ENCODE measurements at regions not wholly inside any gene's neighbourhood (a gene's known extent, or its start where the extent isn't known, plus 50 kb on each side); places are given as distances from the start of the nearest gene placed in this dataset.
A peak's percentile ranks its signal among the peaks of the same experiment; 100 is the strongest.

- no peak for TF ChIP-seq MAX (IDR thresholded peaks at IDR 0.05)
- TF ChIP-seq EGR1 (IDR thresholded peaks at IDR 0.05), result no peak
- no peak for TF ChIP-seq CEBPB (IDR thresholded peaks at IDR 0.05)
- no peak for TF ChIP-seq FOXM1 (IDR thresholded peaks at IDR 0.05; ENCODE audit: borderline replicate concordance, low read depth)
- no peak for TF ChIP-seq TCF12 (IDR thresholded peaks at IDR 0.05; ENCODE audit: low read depth)
- no peak for TF ChIP-seq CREB1 (IDR thresholded peaks at IDR 0.05; ENCODE audit: low read depth)
- TF ChIP-seq, protein P1, sequence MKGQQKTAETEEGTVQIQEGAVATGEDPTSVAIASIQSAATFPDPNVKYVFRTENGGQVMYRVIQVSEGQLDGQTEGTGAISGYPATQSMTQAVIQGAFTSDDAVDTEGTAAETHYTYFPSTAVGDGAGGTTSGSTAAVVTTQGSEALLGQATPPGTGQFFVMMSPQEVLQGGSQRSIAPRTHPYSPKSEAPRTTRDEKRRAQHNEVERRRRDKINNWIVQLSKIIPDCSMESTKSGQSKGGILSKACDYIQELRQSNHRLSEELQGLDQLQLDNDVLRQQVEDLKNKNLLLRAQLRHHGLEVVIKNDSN (IDR thresholded peaks at IDR 0.05), result no peak
- TF ChIP-seq TAF1 (IDR thresholded peaks at IDR 0.05; ENCODE audit: low read depth), result no peak
- no peak for TF ChIP-seq YY1 (IDR thresholded peaks at IDR 0.05; ENCODE audit: low read depth)
- no peak for TF ChIP-seq NFIC (IDR thresholded peaks at IDR 0.05)
- no peak for TF ChIP-seq EP300 (IDR thresholded peaks at IDR 0.05; ENCODE audit: borderline replicate concordance)
- TF ChIP-seq REST (IDR thresholded peaks at IDR 0.05; ENCODE audit: low read depth), result no peak
These were observed 283.3 kb downstream of the CASP12 start for GRCh38 chr11:104614961-104615360.

GRCh38 chr11:104614117-104614680 is 284.1 kb downstream of the CASP12 start:
- TF ChIP-seq REST (IDR thresholded peaks at IDR 0.05; ENCODE audit: low read depth), result no peak
- no peak for TF ChIP-seq TAF1 (IDR thresholded peaks at IDR 0.05; ENCODE audit: low read depth)

DNA sequence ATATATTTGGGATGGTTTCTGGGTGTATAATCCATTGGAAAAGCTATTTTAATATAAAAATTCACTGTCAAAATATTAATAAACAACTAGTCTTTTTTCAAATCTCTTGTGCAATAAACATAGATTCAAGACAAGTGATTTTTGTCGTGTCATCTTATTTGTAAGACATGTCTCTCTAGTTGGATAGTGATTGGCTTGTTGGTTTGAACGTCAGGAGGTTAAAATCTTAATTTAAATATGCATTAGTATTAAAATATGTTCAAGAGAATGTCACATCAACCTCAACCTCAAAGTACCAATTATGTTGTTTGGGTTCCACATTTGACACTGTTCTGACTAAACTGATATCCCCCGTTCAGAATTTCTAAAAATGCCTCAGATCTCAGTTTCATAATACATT is 287.6 kb downstream of the CASP12 start:
- TF ChIP-seq FOXM1 (IDR thresholded peaks at IDR 0.05; ENCODE audit: borderline replicate concordance, low read depth), result no peak
- no peak for TF ChIP-seq EP300 (IDR thresholded peaks at IDR 0.05; ENCODE audit: borderline replicate concordance)
- TF ChIP-seq CREB1 (IDR thresholded peaks at IDR 0.05; ENCODE audit: low read depth), result no peak
- no peak for TF ChIP-seq REST (IDR thresholded peaks at IDR 0.05; ENCODE audit: low read depth)
- no peak for TF ChIP-seq CEBPB (IDR thresholded peaks at IDR 0.05)
- no peak for TF ChIP-seq MAX (IDR thresholded peaks at IDR 0.05)
- TF ChIP-seq, protein P1 (IDR thresholded peaks at IDR 0.05), result no peak
- TF ChIP-seq RAD21 (IDR thresholded peaks at IDR 0.05; ENCODE audit: low read depth), result no peak
- TF ChIP-seq NFIC (IDR thresholded peaks at IDR 0.05), result no peak
- no peak for TF ChIP-seq TCF12 (IDR thresholded peaks at IDR 0.05; ENCODE audit: low read depth)
- no peak for TF ChIP-seq ZBTB7A (IDR thresholded peaks at IDR 0.05; ENCODE audit: low read depth)
- no peak for TF ChIP-seq EGR1 (IDR thresholded peaks at IDR 0.05)
- TF ChIP-seq TEAD4 (IDR thresholded peaks at IDR 0.05), result no peak
- TF ChIP-seq YY1 (IDR thresholded peaks at IDR 0.05; ENCODE audit: low read depth), result no peak

- TF ChIP-seq RAD21 (IDR thresholded peaks at IDR 0.05; ENCODE audit: low read depth) (peak; percentile 73), NFIC (IDR thresholded peaks at IDR 0.05) (no peak)
These were observed 288.8 kb downstream of the CASP12 start for GRCh38 chr11:104609311-104610085.

- TF ChIP-seq RAD21 (IDR thresholded peaks at IDR 0.05; ENCODE audit: low read depth) (no peak), CREB1 (IDR thresholded peaks at IDR 0.05; ENCODE audit: low read depth) (no peak), ZBTB7A (IDR thresholded peaks at IDR 0.05; ENCODE audit: low read depth) (no peak), CEBPB (IDR thresholded peaks at IDR 0.05) (no peak), TEAD4 (IDR thresholded peaks at IDR 0.05) (no peak), MAX (IDR thresholded peaks at IDR 0.05) (no peak), FOXM1 (IDR thresholded peaks at IDR 0.05; ENCODE audit: borderline replicate concordance, low read depth) (no peak), TCF12 (IDR thresholded peaks at IDR 0.05; ENCODE audit: low read depth) (no peak), EGR1 (IDR thresholded peaks at IDR 0.05) (no peak), EP300 (IDR thresholded peaks at IDR 0.05; ENCODE audit: borderline replicate concordance) (no peak), NFIC (IDR thresholded peaks at IDR 0.05) (no peak), REST (IDR thresholded peaks at IDR 0.05; ENCODE audit: low read depth) (no peak), YY1 (IDR thresholded peaks at IDR 0.05; ENCODE audit: low read depth) (no peak), TAF1 (IDR thresholded peaks at IDR 0.05; ENCODE audit: low read depth) (no peak)
- TF ChIP-seq, protein P1 (IDR thresholded peaks at IDR 0.05), result no peak
These were observed 295.6 kb downstream of the CASP12 start for GRCh38 chr11:104602643-104603042.
